ENCODE measurements at regions not wholly inside any gene's neighbourhood (a gene's known extent, or its start where the extent isn't known, plus 50 kb on each side); places are given as distances from the start of the nearest gene placed in this dataset.

DNA sequence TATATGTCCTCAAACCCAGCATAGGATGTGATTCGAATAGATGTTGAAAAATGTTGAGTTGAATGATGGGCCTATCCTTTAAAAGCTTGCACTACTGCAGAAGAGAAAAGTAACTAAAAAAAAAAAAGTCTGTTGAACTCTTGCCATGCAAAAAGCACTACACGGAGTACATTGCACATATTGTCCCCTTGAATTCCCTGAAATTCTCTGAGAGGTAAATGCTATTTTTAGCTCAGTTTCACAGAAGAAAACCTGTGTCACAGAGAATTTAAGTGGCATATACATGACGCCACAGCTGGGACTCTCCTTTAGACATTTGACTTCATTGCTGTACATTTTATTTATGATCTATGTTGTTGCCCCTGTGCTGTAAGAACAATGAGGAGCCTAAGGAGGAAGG lies 583.8 kb downstream of the SOX6 start:
- TF ChIP-seq POLR2AphosphoS5 (IDR thresholded peaks at IDR 0.05; ENCODE audit: low read depth) (no peak), EZH2 (IDR thresholded peaks at IDR 0.05; ENCODE audit: low read depth, unreplicated experiment) (no peak)
- TF ChIP-seq, protein P1, sequence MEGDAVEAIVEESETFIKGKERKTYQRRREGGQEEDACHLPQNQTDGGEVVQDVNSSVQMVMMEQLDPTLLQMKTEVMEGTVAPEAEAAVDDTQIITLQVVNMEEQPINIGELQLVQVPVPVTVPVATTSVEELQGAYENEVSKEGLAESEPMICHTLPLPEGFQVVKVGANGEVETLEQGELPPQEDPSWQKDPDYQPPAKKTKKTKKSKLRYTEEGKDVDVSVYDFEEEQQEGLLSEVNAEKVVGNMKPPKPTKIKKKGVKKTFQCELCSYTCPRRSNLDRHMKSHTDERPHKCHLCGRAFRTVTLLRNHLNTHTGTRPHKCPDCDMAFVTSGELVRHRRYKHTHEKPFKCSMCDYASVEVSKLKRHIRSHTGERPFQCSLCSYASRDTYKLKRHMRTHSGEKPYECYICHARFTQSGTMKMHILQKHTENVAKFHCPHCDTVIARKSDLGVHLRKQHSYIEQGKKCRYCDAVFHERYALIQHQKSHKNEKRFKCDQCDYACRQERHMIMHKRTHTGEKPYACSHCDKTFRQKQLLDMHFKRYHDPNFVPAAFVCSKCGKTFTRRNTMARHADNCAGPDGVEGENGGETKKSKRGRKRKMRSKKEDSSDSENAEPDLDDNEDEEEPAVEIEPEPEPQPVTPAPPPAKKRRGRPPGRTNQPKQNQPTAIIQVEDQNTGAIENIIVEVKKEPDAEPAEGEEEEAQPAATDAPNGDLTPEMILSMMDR (conservative IDR thresholded peaks at IDR 0.05; ENCODE audit: low read depth in 2 of 2), result no peak
- TF ChIP-seq, protein P2, sequence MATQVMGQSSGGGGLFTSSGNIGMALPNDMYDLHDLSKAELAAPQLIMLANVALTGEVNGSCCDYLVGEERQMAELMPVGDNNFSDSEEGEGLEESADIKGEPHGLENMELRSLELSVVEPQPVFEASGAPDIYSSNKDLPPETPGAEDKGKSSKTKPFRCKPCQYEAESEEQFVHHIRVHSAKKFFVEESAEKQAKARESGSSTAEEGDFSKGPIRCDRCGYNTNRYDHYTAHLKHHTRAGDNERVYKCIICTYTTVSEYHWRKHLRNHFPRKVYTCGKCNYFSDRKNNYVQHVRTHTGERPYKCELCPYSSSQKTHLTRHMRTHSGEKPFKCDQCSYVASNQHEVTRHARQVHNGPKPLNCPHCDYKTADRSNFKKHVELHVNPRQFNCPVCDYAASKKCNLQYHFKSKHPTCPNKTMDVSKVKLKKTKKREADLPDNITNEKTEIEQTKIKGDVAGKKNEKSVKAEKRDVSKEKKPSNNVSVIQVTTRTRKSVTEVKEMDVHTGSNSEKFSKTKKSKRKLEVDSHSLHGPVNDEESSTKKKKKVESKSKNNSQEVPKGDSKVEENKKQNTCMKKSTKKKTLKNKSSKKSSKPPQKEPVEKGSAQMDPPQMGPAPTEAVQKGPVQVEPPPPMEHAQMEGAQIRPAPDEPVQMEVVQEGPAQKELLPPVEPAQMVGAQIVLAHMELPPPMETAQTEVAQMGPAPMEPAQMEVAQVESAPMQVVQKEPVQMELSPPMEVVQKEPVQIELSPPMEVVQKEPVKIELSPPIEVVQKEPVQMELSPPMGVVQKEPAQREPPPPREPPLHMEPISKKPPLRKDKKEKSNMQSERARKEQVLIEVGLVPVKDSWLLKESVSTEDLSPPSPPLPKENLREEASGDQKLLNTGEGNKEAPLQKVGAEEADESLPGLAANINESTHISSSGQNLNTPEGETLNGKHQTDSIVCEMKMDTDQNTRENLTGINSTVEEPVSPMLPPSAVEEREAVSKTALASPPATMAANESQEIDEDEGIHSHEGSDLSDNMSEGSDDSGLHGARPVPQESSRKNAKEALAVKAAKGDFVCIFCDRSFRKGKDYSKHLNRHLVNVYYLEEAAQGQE (IDR thresholded peaks at IDR 0.05; ENCODE audit: unreplicated experiment), result no peak
